BJ (cell line): ENCODE measurements at regions not wholly inside any gene's neighbourhood (a gene's known extent, or its start where the extent isn't known, plus 50 kb on each side); places are given as distances from the start of the nearest gene placed in this dataset.

Experiments used
- CTCF ChIA-PET: fragments of 350-600 bp; formaldehyde crosslinking; extraction: SDS; loops from one replicate; lab custom pipeline; 2021; ENCODE audit warnings: antibody characterized with exemption, inconsistent platforms; lab: Yijun Ruan, JAX
- POLR2A ChIA-PET: fragments of 300-600 bp; sonication (Branson Sonifier 250); formaldehyde crosslinking; extraction: SDS; loops from one replicate; lab custom pipeline; 2021; ENCODE audit warnings: antibody characterized with exemption; lab: Charles Lee
- DNase-seq: peaks from one replicate; pipeline ENCODE4 v3.0.0-alpha.2; 2011; ENCODE audit warnings: low read depth
- H3K27me3 ChIP-seq: 2 replicates; pipeline ENCODE4 v1.6.0; 2011; ENCODE audit warnings: low read length; ENCODE audit not compliant: control insufficient read depth, insufficient read depth
- H3K36me3 ChIP-seq: 2 replicates; pipeline ENCODE4 v1.5.1; 2011; ENCODE audit warnings: low read length; ENCODE audit not compliant: control insufficient read depth, insufficient read depth
- H3K4me3 ChIP-seq: 2 replicates; pipeline ENCODE4 v1.5.1; 2011; ENCODE audit warnings: low read depth, mild to moderate bottlenecking, control low read depth, low read length
- CTCF ChIP-seq: IDR thresholded peaks from 2 replicates; pipeline ENCODE4 v1.5.1; 2011; ENCODE audit warnings: low read depth, mild to moderate bottlenecking, control low read depth, inconsistent platforms, low read length, moderate library complexity; ENCODE audit not compliant: insufficient read depth

GRCh38 chr11:110027627-110028371 is 65.4 kb upstream of the ZC3H12C start:
- ChIA-PET CTCF (no interaction called here), POLR2A (no interaction called here)
- H3K27me3 ChIP-seq: no peaks in the 10 kb centered on the region
- no peaks in the 10 kb centered on the region for H3K36me3 ChIP-seq
- DNase-seq: no peak
- TF ChIP-seq CTCF: no peak
- no peak overlapping the region for H3K4me3 ChIP-seq

- DNase-seq: no peak
- H3K4me3 ChIP-seq: no peak overlapping the region
- no peaks in the 10 kb centered on the region for H3K36me3 ChIP-seq
- TF ChIP-seq CTCF: no peak
- H3K27me3 ChIP-seq: no peaks in the 10 kb centered on the region
- POLR2A ChIA-PET: interaction anchor here (0.6 kb wide), 1 partner anchor 99 kb away, joined by 6 read pairs; no protein-coding TSS in a partner anchor
- CTCF ChIA-PET: no interaction called here
Observed at GRCh38 chr11:110028921-110029320, 64.3 kb upstream of the ZC3H12C start.

- no peak for DNase-seq
- TF ChIP-seq CTCF: no peak
Observed at GRCh38 chr11:110029714-110030113, 63.5 kb upstream of the ZC3H12C start.

GRCh38 chr11:110031171-110031570 is 62.0 kb upstream of the ZC3H12C start:
- CTCF ChIA-PET: no interaction called here

More at GRCh38 chr11:110029714-110030113, 63.5 kb upstream of the ZC3H12C start:
- ChIA-PET POLR2A (interaction anchor here (0.6 kb wide), 1 partner anchor 98 kb away, joined by 6 read pairs; no protein-coding TSS in a partner anchor), CTCF (no interaction called here)
- Histone ChIP-seq H3K4me3 (no peak overlapping the region), H3K27me3 (no peaks in the 10 kb centered on the region), H3K36me3 (no peaks in the 10 kb centered on the region)

More at GRCh38 chr11:110031171-110031570, 62.0 kb upstream of the ZC3H12C start:
- POLR2A ChIA-PET: no interaction called here
- H3K36me3 ChIP-seq: no peaks in the 10 kb centered on the region
- no peaks in the 10 kb centered on the region for H3K27me3 ChIP-seq
- no peak for DNase-seq
- TF ChIP-seq CTCF: no peak
- H3K4me3 ChIP-seq: no peak overlapping the region
